CD4-positive, alpha-beta T cell treated with Interleukin-17A for 4 hours (primary cell): ENCODE measurements at regions not wholly inside any gene's neighbourhood (a gene's known extent, or its start where the extent isn't known, plus 50 kb on each side); places are given as distances from the start of the nearest gene placed in this dataset.

ENCODE experiments used
- DNase-seq: peaks from one replicate; pipeline ENCODE4 v3.0.0-alpha.2; 2020; ENCODE audit warnings: mixed read lengths

DNA sequence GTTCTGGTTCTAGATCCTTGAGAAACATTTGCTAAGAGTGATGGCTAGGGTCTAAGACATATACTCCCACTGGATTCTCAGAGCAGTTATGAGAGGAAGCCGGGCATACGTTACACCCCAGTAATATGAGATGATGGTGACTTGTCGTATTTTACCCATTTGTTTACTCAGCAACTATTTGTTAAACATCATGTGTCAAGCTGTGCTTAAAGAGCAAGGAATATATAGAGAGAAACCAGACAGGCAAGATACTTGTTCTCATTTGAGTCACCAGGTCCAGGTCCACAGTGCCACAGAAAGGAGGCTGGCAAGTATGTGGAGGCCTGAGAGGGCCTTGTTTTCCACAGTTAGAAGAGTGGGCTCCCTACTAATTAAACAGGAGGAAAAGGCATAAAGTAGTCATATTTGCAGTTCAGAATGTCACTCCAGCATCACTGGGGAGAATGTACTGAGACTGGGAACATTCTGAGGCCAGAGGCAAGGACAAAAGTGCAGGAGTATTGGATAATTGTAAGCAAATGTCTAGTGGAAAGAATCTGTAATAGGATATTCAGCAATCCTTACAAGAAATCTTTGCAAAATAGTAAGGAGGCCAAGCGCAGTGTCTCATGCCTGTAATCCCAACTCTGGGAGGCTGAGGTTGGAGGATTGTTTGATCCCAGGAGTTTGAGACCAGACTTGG lies 142.2 kb downstream of the IRS2 start:
- DNase-seq = no peak

DNA sequence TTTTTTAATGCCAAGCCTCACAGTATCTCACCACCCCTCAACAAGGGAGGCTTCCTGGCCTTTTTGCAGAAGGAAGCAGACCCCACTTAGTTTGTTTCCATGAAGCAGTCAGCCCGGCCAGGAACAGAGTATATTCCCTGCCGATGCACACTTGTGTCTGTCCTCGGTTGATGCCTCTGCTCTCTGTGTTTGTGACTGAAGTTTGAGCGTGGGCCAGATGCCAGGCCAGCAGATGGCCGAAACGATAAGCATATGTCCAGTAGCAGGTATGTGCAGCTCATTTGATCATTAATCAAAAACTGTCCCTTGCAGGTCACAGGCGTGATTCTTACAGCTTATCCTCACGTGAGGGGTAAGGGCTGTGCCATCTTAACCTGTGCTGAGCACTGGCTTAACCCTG lies 144.0 kb downstream of the IRS2 start:
- DNase-seq = no peak

DNA sequence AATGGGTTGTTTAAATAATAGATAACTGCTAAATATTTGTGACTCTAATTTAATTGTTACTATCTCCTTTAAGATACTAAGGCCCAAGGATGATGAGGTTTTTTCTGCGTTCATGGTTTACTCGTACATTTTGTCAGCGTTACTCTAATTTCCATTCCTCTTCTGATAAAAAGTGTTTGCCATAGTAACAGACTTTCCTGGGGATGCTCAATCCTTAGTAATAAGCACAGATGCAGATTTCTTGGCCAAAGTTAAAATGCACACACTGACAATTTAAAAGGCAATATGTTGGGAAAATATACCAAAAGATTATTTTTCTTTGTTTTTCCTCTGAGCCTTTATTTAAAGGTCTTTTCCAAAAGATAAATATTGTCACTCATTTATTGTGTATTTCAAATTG lies 149.6 kb downstream of the IRS2 start:
- no peak for DNase-seq

DNA sequence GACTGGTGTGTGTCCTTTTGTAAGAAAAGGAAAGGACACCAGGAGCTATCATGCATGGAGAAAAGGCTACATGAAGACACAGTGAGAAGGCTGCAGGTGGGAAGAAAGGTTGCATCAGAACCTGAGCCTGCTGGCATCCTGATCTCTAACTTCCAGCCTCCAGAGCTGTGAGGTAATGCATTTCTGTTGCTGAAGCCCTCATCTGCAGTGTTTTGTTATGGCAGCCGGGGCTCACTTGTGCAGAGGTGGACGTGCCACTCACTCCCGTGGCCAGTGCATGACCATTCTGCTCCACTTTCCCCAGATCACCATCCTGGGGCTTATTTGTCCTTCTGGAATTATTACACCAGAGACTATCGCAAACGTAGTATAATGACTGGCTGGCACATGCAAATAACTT lies 155.3 kb downstream of the IRS2 start:
- DNase-seq = no peak

DNA sequence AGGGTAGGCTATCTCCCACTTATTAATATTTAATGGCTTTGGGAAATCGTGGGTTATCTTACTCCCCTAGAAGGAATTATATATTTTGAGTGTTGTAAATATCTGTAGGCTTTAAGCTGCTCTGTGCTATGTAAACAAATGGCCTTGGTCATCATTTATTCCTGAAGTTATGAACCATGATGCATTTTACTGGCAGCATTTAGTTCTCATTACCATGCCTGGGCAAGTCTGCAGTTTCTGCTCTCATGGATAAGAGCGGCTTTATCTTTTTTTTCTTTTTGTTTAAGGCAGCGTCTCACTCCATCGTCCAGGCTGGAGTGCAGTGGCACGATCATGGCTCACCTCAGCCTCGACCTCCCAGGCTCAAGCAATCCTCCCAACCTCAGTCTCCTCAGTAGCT lies 156.1 kb downstream of the IRS2 start:
- DNase-seq = no peak

DNA sequence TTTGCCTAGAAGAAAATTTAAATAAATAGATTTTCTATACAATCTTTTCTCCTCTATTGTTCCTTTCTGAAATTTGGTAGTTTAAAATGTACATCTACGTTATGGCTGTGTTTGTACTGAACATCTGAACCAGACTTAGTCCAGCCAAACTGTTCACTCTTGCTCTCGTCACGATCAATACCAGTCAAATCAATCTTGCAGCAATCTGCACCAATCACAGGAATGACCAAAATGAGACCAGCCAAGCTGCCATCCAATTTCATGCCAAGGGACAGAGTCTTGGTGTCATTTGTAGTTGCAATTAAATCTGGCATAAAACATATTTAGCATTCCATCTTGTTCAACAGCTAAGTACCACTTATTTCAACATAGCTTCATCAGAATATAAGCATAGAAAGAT lies 156.6 kb downstream of the IRS2 start:
- DNase-seq = no peak

DNA sequence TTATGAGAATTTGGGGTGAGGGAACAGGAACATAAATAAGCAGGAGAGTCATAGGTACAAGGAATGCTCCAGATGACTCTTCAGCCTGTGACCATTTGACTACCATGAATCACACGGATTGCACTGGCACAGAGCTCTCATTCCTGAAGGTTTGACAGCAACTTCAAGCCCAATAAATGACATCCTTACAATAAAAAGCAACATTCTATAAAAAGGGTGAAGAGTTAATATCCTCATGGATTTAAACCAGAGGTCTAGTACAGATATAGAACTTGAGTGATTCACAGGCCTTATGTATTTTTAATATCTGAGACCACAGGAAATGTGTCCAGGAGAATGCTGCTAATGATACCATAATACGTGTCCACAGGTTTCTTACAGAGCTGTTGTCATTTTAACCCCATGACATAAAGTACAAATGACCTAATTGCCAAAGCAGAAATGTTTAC lies 158.1 kb downstream of the IRS2 start:
- DNase-seq = no peak

DNA sequence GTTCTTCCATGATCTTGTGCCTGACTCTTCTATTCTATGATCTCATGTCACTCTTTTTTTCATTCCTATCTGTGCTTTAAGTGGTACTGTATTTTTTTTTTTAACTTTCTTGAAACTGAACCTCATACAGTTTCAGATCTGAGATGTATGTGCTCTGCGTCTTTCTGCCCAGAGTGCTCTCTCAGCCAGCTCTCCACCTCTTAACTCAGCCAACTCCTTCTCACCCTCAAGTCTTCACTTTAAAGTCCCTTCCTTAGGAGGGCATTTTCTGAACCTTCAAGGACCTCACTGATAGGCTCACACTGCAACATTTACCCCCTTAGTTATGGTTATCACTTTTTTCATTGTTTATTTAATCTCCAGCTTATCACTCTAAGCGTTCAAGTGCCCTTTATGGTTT lies 158.7 kb downstream of the IRS2 start:
- DNase-seq = no peak

DNA sequence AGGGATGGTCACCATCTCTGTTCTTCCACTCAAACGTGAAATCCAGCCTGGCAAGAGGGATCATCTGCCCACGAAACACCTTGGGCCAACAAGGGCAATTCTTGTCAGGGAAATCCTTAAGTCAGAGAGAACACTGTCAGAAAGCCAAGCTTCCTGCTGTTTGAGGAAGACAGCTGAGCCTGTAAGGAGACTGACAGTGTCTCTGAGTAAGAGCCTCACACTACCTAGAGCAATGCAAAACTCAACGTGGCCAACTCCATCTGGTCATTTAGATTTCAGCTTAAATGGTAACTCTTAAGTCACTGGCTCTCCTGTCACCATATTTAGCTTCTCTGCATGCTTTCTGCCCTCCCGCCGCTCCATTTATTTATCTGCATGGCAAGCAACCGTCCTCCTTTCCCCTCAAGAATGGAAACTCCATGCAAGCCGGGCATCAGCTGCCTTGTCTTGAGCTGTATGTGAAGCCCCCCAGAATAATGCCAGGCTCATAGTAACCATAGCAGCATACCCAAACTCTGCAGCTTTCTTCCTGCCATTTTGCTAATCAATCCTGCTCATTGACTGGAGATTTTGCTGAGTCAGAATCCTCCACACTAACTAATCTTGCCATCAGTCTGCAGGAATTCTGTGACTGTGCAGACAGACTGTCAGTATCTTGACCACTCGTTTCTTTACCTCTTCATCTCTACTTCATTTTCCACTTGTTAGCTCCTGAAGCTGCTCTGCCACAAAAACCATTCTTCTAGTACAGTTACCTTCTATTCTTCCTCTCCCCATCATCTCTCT lies 159.8 kb downstream of the IRS2 start:
- DNase-seq = no peak

DNA sequence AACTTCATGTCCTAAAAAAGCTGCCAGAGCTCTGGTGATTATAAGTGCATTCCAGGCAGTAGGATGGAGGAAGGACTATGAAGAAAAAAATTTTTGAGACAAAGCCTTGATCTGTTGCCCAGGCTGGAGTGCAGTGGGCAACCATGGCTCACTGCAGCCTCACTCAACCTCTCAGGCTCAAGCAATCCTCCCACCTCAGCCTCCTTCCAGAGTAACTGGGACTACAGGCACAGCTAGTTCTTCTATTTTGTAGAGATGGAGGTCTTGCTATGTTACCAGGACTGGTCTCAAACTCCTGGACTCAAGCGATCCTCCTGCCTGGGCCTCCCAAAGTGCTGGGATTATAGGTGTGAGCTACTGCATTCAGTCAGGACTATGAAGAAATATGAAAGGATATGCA lies 161.2 kb downstream of the IRS2 start:
- DNase-seq = no peak

DNA sequence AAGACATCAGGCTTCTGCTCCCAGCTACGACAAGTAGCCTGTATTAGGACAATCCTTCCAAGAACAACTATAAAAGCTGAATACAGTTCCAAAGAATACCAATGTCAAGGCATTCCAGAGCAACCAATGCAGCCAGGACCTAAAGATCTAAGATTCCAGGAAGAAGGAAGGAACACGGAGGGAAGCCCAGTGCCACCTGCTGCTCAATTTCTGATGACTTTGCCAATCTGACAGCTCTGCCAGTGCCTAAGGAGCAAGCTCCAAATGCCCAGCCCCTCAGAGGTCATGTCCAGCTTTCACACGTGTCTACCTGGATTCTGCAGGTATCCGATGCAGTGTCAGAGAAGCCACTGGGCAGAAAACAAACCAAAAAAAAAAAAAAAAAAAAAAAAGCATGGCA lies 164.4 kb downstream of the IRS2 start:
- no peak for DNase-seq

DNA sequence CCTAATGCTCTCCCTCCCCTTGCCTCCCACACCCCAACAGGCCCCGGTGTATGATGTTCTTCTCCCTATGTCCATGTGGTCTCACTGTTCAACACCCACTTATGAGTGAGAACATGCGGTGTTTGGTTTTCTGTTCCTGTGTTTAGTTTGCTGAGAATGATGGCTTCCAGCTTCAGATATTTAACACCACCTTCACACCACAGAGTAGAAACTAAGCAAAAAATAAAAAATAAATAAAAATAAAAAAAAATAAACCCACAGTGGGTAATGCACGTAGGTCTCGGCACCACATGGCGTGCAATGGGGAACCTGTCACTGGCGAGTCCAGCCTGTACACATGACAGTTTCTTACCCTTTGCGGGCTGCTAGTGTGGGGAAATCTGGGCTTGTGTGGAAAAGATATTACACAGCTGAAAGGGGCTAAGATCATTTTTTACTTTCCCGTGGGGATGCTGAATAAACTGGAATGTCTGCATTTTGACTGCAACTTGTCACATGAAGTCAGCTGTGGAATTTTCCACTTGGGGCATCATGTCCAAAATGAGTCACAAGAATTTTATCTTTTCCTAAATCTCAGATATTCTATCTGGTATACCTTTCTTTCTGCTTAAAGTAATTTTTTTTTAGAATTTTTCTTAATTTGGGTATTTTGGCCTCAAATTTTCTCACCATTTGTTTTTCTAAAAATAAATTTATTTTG lies 170.5 kb downstream of the IRS2 start:
- no peak for DNase-seq

DNA sequence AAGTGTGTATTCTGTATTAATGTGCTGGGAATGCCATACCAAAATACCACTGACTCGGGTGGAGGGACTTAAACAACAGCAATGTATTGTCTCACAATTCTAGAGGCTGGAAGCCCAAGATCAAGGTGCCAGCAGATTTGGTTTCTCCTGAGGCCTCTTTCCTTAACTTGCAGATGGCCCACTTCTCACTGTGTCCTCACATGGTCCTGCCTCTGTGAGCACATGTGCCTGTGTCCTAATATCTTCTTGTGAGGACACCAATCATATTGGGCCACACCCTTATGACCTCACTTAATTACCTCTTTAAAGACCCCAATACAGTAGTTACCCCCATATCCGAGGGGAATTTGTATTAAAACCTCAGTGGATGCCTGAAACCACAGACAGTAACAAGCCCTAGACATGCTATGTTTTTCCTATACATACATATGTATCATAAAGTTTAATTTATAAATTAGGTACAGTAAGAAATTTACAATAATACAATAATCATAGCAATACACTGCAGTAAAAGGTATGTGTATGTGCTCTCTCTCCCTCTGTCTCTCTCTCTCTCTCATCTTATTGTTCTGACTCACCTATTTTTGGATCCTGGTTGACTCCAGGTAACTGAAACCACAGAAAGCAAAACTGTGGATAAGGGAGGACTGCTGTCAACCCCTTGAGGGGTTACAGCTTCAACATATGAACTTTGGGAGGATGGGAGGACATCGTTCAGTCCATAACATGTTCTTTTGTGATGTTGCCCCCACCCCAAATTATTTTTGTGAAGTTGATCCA lies 174.3 kb downstream of the IRS2 start:
- no peak for DNase-seq

DNA sequence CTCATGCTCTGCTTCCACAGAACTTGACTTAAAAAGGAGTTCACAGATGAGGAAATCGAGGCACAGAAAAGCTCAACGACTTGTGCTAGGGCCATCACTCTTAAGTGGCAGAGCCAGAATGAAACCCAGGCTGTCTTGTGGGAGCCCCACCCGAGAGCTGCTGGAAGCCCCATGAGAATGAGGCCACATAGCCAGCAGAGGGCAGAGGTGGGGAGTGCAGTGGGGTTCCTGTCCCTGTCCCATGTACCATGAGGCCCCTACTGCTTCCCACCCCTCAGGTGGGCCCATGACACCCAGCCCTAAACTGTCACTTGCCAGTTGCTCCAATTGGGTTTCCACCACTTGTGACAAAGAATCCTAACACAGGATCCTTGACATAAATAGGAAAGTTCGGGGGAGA lies 175.9 kb downstream of the IRS2 start:
- peak; percentile 54 for DNase-seq

DNA sequence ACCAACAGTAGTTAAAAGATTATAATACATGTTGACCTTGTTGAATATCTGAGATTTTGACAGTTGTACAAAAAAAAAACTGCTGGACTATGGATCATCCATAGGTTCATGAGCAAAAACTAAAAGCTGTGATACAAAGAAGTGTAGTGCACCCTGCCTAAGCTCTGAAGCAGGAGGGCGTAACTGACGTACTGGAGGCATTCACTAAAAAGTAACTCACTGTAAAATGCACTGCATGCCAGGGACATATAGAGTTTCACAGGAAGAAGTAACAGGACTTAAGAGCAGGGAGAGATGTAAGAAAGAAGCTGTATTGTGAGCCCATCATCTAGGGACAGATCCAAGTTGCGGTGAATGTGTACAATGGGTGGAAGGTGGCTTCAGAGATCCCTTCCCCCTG lies 177.9 kb downstream of the IRS2 start:
- no peak for DNase-seq

DNA sequence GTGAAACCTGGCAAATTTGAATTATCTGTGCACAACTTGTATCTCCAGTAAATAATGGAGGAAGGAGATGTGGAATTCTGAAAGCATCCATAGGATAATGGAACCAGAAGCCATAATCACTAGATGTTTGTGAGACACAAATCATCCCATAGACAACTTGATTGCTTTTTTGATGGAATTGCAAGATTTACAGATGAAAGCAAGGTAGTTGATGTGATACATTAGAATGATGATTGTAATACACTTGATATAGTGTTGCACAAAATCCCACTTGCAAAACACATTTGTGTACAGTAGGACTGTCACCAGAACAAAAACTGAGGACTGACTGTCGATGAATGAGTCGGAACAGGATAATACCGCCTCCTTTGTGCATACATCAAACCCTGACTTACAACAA lies 178.3 kb downstream of the IRS2 start:
- DNase-seq = no peak

DNA sequence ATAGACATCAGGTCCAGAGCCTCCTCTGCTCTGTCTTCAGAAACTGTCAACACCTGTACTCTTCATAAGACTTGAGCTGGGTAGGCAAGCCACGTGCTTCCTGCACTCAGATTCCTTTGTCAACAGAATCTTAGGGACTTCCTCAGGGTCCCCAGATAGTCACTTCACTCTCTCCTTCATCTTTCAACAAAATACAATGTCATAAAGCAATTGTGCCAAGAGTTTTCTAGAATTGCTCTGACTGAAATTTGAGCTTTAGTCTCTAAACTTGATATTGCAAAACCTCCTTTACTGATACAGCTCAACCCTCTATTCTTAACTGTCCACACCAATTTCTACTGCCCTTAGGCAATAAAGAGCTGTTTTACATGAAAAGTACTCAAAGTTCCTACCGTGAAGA lies 179.9 kb downstream of the IRS2 start:
- no peak for DNase-seq

DNA sequence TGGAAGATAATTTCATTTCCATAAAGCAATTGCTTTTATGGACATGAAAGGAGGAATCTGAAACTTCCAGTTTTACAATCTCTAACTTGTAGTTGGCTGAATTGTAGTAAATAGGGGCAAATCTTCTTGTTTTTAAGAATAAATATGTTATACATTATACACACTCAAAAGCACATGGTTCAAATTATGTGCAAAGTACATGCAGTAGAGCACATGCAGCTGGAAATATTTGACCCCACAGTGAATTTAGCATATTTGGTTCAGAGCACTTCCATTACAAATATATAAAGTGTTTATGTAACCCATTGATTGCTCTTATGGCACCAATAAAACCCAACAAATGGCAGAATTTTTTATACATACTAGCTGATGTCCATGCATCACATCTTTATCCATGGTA lies 180.5 kb downstream of the IRS2 start:
- DNase-seq = no peak

DNA sequence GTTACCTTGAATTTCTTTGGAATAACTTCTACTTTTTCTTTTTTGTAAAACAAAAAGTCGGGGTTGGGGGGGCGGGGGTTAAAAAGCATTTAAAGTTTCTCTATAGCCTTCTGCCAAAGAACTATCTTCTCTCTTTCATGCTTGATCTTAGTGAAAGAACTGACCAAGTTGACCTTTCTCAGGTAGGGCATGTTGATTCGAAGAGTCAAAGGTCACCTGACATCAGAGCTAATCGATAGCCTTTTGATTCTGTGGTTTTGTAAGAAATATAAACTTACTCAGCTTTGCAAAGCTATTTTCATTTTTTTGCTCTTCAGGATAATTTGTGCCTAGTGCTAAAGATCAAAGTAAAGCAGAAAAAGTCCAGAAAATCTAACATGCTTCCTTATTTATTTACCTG lies 181.5 kb downstream of the IRS2 start:
- no peak for DNase-seq

DNA sequence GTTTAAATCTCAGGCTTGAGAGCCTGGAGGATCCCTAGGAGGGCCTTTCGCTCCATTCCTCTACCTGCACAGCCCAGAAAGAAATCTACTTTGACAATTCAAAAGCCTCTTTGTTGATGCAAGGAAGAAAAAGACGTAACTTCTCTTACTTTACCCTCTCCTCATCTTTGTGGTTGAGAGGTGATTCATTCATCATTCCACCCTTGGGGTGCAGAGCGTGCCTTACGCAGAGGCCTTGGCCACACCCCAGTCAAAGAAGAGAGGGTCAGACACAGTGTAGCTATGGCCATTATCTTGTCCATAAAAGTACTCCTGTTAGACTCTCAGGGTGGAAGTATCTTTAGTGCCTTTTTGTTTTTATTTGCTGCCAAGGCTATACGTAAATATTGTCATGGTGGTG lies 184.0 kb downstream of the IRS2 start:
- DNase-seq = no peak

DNA sequence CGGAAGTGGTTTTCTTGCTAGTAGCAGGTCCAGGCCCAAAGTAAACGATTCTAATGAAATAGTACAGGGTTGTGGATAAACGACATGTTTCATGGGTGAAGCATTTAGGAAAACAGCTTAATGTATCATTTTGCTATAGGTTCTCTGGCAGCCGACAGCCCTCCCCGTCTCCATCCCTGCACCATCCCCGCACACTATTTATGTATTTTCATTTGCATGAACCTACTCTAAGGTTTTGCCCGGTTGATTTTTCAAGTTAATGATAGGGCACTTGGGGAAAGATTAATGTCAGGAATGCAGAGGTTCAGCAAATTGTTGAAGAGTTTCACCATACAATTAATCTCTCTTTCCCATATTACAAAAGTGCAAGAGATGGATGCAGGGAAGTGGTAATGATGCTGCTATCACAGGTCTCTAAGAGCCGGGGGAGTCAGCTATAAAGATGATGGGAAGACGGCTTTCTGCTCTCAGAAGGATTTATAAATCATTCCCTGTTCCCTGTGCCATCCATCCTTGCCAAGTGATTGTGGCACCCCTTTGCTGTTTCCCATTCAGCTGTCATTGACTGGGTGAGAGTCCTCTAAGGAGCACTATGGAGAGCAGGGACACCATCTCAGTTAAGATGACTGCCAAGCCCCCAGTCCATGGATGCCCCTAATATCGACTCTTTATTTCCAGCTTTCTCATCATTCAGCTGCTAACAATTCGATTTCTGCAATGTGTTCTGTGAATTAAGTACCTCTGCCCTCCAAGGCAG lies 186.3 kb downstream of the IRS2 start:
- DNase-seq = no peak

DNA sequence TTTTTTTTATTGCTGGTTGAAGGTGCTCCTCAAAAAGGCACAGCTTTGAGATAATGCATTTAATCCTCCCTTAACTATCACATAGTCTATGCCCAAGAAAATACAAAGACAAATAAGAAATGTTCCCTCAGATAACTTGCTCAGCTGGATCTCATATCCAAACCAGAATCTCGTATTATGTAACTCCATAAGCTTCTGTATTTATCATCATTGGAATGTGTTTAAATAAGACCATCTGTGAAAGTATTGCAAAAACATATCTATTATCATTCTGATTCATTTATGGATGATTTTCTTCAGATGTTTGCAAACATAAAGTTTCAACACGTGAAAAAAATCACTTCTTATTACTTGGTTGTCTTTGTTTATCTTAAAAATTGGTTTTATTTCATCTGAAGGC lies 190.9 kb downstream of the IRS2 start:
- DNase-seq = no peak

DNA sequence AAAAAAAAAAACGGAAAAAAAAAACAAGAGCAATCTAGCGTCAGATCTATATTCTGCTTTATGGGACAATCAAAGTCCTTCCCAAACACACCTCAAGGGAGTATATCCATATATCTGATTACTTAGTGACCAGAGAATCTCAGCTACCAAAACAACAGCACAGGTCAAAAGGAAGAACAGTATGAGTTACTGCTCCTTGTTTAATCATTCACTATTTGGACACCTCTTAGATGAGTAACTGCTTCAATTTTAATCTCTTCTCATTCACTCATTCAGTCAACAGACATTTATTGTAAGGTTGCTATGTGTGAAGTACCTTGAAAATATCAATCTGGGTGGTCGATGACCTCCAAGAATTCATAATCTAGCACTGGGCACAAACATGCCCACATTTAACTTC lies 193.2 kb downstream of the IRS2 start:
- DNase-seq = no peak
